ENCODE measurements at regions not wholly inside any gene's neighbourhood (a gene's known extent, or its start where the extent isn't known, plus 50 kb on each side); places are given as distances from the start of the nearest gene placed in this dataset.

GRCh38 chr2:239788576-239789098 lies 236.5 kb downstream of the NDUFA10 start:
- TF ChIP-seq GATA2 (IDR thresholded peaks at IDR 0.05; ENCODE audit: low read depth, low read length) (no peak), GATA3 (IDR thresholded peaks at IDR 0.05; ENCODE audit: low read depth, low read length) (no peak)

All from SH-SY5Y (cell line).